Keratinocyte (primary cell): ENCODE measurements at regions not wholly inside any gene's neighbourhood (a gene's known extent, or its start where the extent isn't known, plus 50 kb on each side); places are given as distances from the start of the nearest gene placed in this dataset.

Source experiments
- DNase-seq: peaks from one replicate; pipeline ENCODE4 v3.0.0-alpha.2; 2011; ENCODE audit warnings: low read depth, missing footprints, low spot score
- FAIRE-seq: peaks from 2 replicates; lab custom pipeline; 2011; peaks lifted over from hg19 to GRCh38; lab: Jason Lieb, UNC
- H2AFZ ChIP-seq: 2 replicates; pipeline ENCODE4 v1.6.0; 2012; ENCODE audit warnings: low read length, control low read depth, inconsistent platforms; ENCODE audit not compliant: control insufficient read depth
- H3K27ac ChIP-seq: 2 replicates; pipeline ENCODE4 v1.5.1; 2011; ENCODE audit warnings: low read length; ENCODE audit not compliant: control insufficient read depth, insufficient read depth
- H3K27me3 ChIP-seq: 3 replicates; pipeline ENCODE4 v1.6.0; 2011; ENCODE audit warnings: low read length; ENCODE audit not compliant: control insufficient read depth, insufficient read depth; ENCODE audit errors: extremely low read depth
- H3K36me3 ChIP-seq, 2 experiments: 2 replicates in 1 of 2; 3 replicates in 1 of 2; pipeline ENCODE4 v1.5.1; 2011; ENCODE audit warnings: low read length in 2 of 2, mild to moderate bottlenecking in 1 of 2; ENCODE audit not compliant: control insufficient read depth in 2 of 2, insufficient read depth in 2 of 2; ENCODE audit errors: extremely low read depth in 1 of 2
- H3K4me1 ChIP-seq: 3 replicates; pipeline ENCODE4 v1.5.1; 2011; ENCODE audit warnings: low read length; ENCODE audit not compliant: control insufficient read depth, insufficient read depth; ENCODE audit errors: extremely low read depth
- H3K4me2 ChIP-seq: 3 replicates; pipeline ENCODE4 v1.6.0; 2011; ENCODE audit warnings: low read depth, low read length; ENCODE audit not compliant: control insufficient read depth, insufficient read depth; ENCODE audit errors: extremely low read depth
- H3K4me3 ChIP-seq, 3 experiments: fragments of 200-600 bp in 1 of 3; sonication (generic) in 1 of 3; 2 replicates in 2 of 3; 3 replicates in 1 of 3; pipeline ENCODE4 v1.5.1; 2011 to 2016; ENCODE audit warnings: low read length in 3 of 3, mild to moderate bottlenecking in 3 of 3, control low read depth in 2 of 3, inconsistent platforms in 1 of 3, low read depth in 1 of 3, mixed read lengths in 1 of 3, mixed run types in 1 of 3, moderate library complexity in 1 of 3; ENCODE audit not compliant: control insufficient read depth in 2 of 3, insufficient read depth in 2 of 3; ENCODE audit errors: extremely low read depth in 1 of 3
- H3K79me2 ChIP-seq: 2 replicates; pipeline ENCODE4 v1.6.0; 2012; ENCODE audit warnings: low read length; ENCODE audit not compliant: control insufficient read depth, insufficient read depth
- H3K9ac ChIP-seq: 3 replicates; pipeline ENCODE4 v1.6.0; 2011; ENCODE audit warnings: low read length; ENCODE audit not compliant: control insufficient read depth, insufficient read depth; ENCODE audit errors: extremely low read depth
- H3K9me1 ChIP-seq: 3 replicates; pipeline ENCODE4 v1.6.0; 2011; ENCODE audit warnings: low read length; ENCODE audit not compliant: control insufficient read depth, insufficient read depth; ENCODE audit errors: extremely low read depth
- H3K9me3 ChIP-seq: 2 replicates; pipeline ENCODE4 v1.5.1; 2012; ENCODE audit warnings: low read depth, low read length; ENCODE audit not compliant: control insufficient read depth
- H4K20me1 ChIP-seq: 3 replicates; pipeline ENCODE4 v1.6.0; 2011; ENCODE audit warnings: low read length; ENCODE audit not compliant: control insufficient read depth, insufficient read depth; ENCODE audit errors: extremely low read depth
- CTCF ChIP-seq, 3 experiments: IDR thresholded peaks in 1 of 3; conservative IDR thresholded peaks in 1 of 3; optimal IDR thresholded peaks in 1 of 3; 2 replicates in 2 of 3; 3 replicates in 1 of 3; pipeline versions ENCODE3 to v1.5.1; 2011; ENCODE audit warnings: low read length in 3 of 3, mild to moderate bottlenecking in 3 of 3, moderate library complexity in 2 of 3, control low read depth in 1 of 3, inconsistent platforms in 1 of 3; ENCODE audit not compliant: insufficient read depth in 2 of 3; ENCODE audit errors: extremely low read depth in 1 of 3
- EZH2 ChIP-seq: IDR thresholded peaks from one replicate; pipeline ENCODE4 v1.6.1; 2012; ENCODE audit warnings: inconsistent platforms, mild to moderate bottlenecking, low read length, moderate library complexity
- dilution Hi-C: fragments of 300-500 bp; cut with MboI; formaldehyde crosslinking; loops from one replicate; pipeline ENCODE4 v1.7.0; 2020; ENCODE audit warnings: low sequenced_read_pairs; ENCODE audit not compliant: extremely low pct_ligation_motif_present

- Histone ChIP-seq H3K9me3 (no peaks in the 10 kb centered on the region), H3K79me2 (no peaks in the 10 kb centered on the region), H3K4me2 (no peak overlapping the region), H3K27me3 (no peaks in the 10 kb centered on the region), H3K4me3 (no peak overlapping the region), H3K36me3 (no peaks in the 10 kb centered on the region), H4K20me1 (no peaks in the 10 kb centered on the region), H3K9ac (no peak overlapping the region), H3K4me1 (no peaks in the 10 kb centered on the region), H3K9me1 (no peaks in the 10 kb centered on the region), H3K27ac (no peak overlapping the region), H2AFZ (no peak overlapping the region)
- TF ChIP-seq CTCF (optimal IDR thresholded peaks at IDR 0.05 in 1 of 3, IDR thresholded peaks at IDR 0.05 in 1 of 3, conservative IDR thresholded peaks at IDR 0.05 in 1 of 3; ENCODE audit: extremely low read depth in 1 of 3, insufficient read depth in 2 of 3, low read length in 3 of 3) (no peak), EZH2 (no peak)
- FAIRE-seq (no peak), DNase-seq (no peak)
- dilution Hi-C loops, result no loop called here
Measured at GRCh38 chr4:177239878-177240277, 69.8 kb upstream of the NEIL3 start.

GRCh38 chr4:177242651-177243286, 66.9 kb upstream of the NEIL3 start:
- no peaks in the 10 kb centered on the region for H3K9me1 ChIP-seq
- H3K4me3 ChIP-seq, result no peak overlapping the region
- no peaks in the 10 kb centered on the region for H3K4me1 ChIP-seq
- H3K9ac ChIP-seq, result no peak overlapping the region
- no peaks in the 10 kb centered on the region for H3K36me3 ChIP-seq
- H2AFZ ChIP-seq, result no peak overlapping the region
- dilution Hi-C loops, result no loop called here
- no peaks in the 10 kb centered on the region for H3K9me3 ChIP-seq
- H3K27ac ChIP-seq, result no peak overlapping the region
- no peak overlapping the region for H3K4me2 ChIP-seq
- no peak for DNase-seq
- FAIRE-seq, result no peak
- H3K27me3 ChIP-seq, result no peaks in the 10 kb centered on the region
- no peak for TF ChIP-seq CTCF (optimal IDR thresholded peaks at IDR 0.05 in 1 of 3, IDR thresholded peaks at IDR 0.05 in 1 of 3, conservative IDR thresholded peaks at IDR 0.05 in 1 of 3; ENCODE audit: extremely low read depth in 1 of 3, insufficient read depth in 2 of 3, low read length in 3 of 3)
- TF ChIP-seq EZH2, result no peak
- H3K79me2 ChIP-seq, result no peaks in the 10 kb centered on the region
- no peaks in the 10 kb centered on the region for H4K20me1 ChIP-seq
